ENCODE measurements at regions not wholly inside any gene's neighbourhood (a gene's known extent, or its start where the extent isn't known, plus 50 kb on each side); places are given as distances from the start of the nearest gene placed in this dataset.

GRCh38 chr20:61161726-61162390, 90.2 kb upstream of the CDH4 start:
- no peak for DNase-seq

GRCh38 chr20:61162451-61162850, 89.6 kb upstream of the CDH4 start:
- no peak for DNase-seq

GRCh38 chr20:61163031-61163430, 89.0 kb upstream of the CDH4 start:
- no peak for DNase-seq

GRCh38 chr20:61166324-61166723, 85.7 kb upstream of the CDH4 start:
- DNase-seq: no peak

- no peak for DNase-seq
Observed at GRCh38 chr20:61168605-61169004, 83.5 kb upstream of the CDH4 start.

GRCh38 chr20:61169874-61170273, 82.2 kb upstream of the CDH4 start:
- no peak for DNase-seq

GRCh38 chr20:61170496-61171320, 81.4 kb upstream of the CDH4 start:
- no peak for DNase-seq

- no peak for DNase-seq
Observed at GRCh38 chr20:61173267-61173666, 78.8 kb upstream of the CDH4 start.

GRCh38 chr20:61173961-61174725, 77.9 kb upstream of the CDH4 start:
- no peak for DNase-seq

- DNase-seq: no peak
Observed at GRCh38 chr20:61176874-61177273, 75.2 kb upstream of the CDH4 start.

GRCh38 chr20:61178551-61179071, 73.5 kb upstream of the CDH4 start:
- no peak for DNase-seq

GRCh38 chr20:61184194-61184593, 67.9 kb upstream of the CDH4 start:
- no peak for DNase-seq

GRCh38 chr20:61185181-61185580, 66.9 kb upstream of the CDH4 start:
- DNase-seq: no peak

- no peak for DNase-seq
Observed at GRCh38 chr20:61185841-61186601, 66.0 kb upstream of the CDH4 start.

GRCh38 chr20:61186771-61187472, 65.1 kb upstream of the CDH4 start:
- DNase-seq: no peak

GRCh38 chr20:61189534-61189933, 62.5 kb upstream of the CDH4 start:
- no peak for DNase-seq

GRCh38 chr20:61191096-61191495, 61.0 kb upstream of the CDH4 start:
- DNase-seq: no peak

- no peak for DNase-seq
Observed at GRCh38 chr20:61192337-61192950, 59.6 kb upstream of the CDH4 start.

- no peak for DNase-seq
Observed at GRCh38 chr20:61193164-61193563, 58.9 kb upstream of the CDH4 start.
